ENCODE measurements at regions not wholly inside any gene's neighbourhood (a gene's known extent, or its start where the extent isn't known, plus 50 kb on each side); places are given as distances from the start of the nearest gene placed in this dataset.
"Not testable (repeated sequence)": the region's sequence is repeated elsewhere in the genome, so short reads cannot be mapped to it uniquely, and the experiment has no call there.

GRCh38 chr1:242623119-242623518, 98.6 kb upstream of the PLD5 start:
- no peak for ATAC-seq
- H3K4me1 Mint-ChIP-seq = no peaks in the 10 kb centered on the region
- H3K4me3 Mint-ChIP-seq = no peak overlapping the region
- no peaks in the 10 kb centered on the region for H3K36me3 Mint-ChIP-seq (ENCODE audit: low read depth)
- H3K27ac Mint-ChIP-seq = no peak overlapping the region
- peaks cover 10% of the 10 kb centered on the region for H3K9me3 Mint-ChIP-seq
- no peak for DNase-seq
- no peaks in the 10 kb centered on the region for H3K27me3 Mint-ChIP-seq

DNA sequence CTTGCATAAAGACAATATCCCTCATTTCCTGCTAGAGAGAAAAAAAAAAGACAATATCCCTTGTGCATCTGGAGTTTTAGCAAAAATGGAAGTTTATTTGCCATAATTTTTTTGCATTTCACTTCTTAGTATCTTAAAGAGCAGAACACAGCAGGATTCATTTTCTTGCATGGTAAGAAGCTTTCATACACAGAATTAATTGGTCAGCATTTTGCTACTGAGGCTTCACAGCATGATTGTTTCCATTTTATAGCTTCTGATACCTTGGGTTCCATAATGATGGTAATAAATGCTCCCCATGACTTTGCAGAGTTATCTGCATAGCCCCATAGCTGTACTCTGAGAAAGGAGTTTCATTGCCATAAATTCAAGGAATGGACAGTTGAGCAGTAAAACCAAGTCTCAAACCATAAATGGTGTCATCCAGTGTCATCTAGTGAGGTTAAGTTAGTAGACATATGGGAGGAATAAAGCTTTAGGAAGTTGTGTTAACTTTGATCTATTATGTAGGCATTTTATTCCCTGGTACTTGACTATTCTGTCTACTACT, 88.8 kb upstream of the PLD5 start:
- Mint-ChIP-seq H3K9me3 (no peaks in the 10 kb centered on the region), H3K27ac (no peak overlapping the region), H3K4me1 (no peaks in the 10 kb centered on the region), H3K4me3 (no peak overlapping the region), H3K36me3 (ENCODE audit: low read depth) (no peaks in the 10 kb centered on the region), H3K27me3 (peaks cover 5% of the 10 kb centered on the region)
- DNase-seq (no peak), ATAC-seq (no peak)

GRCh38 chr1:242610209-242610608, 85.7 kb upstream of the PLD5 start:
- DNase-seq (no peak), ATAC-seq (no peak)
- Mint-ChIP-seq H3K27ac (no peak overlapping the region), H3K4me3 (no peak overlapping the region), H3K27me3 (peaks cover 5% of the 10 kb centered on the region), H3K4me1 (no peaks in the 10 kb centered on the region), H3K36me3 (ENCODE audit: low read depth) (no peaks in the 10 kb centered on the region), H3K9me3 (no peaks in the 10 kb centered on the region)

- Mint-ChIP-seq H3K27me3 (peaks cover 2% of the 10 kb centered on the region), H3K4me1 (no peaks in the 10 kb centered on the region), H3K36me3 (ENCODE audit: low read depth) (no peaks in the 10 kb centered on the region), H3K27ac (no peak overlapping the region), H3K4me3 (no peak overlapping the region), H3K9me3 (no peaks in the 10 kb centered on the region)
- DNase-seq = no peak
- ATAC-seq = no peak
Measured at GRCh38 chr1:242605521-242605920, 81.0 kb upstream of the PLD5 start.

- no peak overlapping the region for H3K27ac Mint-ChIP-seq
- no peaks in the 10 kb centered on the region for H3K36me3 Mint-ChIP-seq (ENCODE audit: low read depth)
- H3K4me3 Mint-ChIP-seq = no peak overlapping the region
- ATAC-seq = no peak
- H3K4me1 Mint-ChIP-seq = no peaks in the 10 kb centered on the region
- peaks cover 2% of the 10 kb centered on the region for H3K27me3 Mint-ChIP-seq
- DNase-seq = no peak
- H3K9me3 Mint-ChIP-seq = peaks cover 11% of the 10 kb centered on the region
Measured at GRCh38 chr1:242602001-242602400, 77.5 kb upstream of the PLD5 start.

DNA sequence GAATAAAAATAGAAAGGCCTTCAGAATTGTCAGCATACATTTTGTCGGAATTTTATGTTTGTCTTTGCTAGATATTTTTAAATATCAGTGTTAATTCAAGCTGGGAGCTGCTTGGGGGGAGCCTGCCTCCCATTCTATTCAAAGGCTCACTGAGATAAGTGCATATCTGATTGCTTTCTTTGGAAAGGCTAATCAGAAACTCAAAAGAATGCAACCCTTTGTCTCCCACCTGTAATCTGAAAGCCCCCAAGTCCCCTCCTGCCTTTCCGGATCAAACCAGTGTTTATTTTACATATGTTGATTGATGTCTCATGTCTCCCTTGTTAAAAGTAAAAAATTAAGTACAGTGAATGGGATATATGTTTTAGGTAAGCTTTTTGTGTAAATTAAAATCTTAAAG, 69.3 kb upstream of the PLD5 start:
- H3K27ac Mint-ChIP-seq; DNase-seq; H3K4me1 Mint-ChIP-seq; H3K4me3 Mint-ChIP-seq; H3K27me3 Mint-ChIP-seq; H3K36me3 Mint-ChIP-seq (ENCODE audit: low read depth); ATAC-seq: not testable (repeated sequence)
- H3K9me3 Mint-ChIP-seq = peaks cover 22% of the 10 kb centered on the region

- Mint-ChIP-seq H3K4me1 (no peaks in the 10 kb centered on the region), H3K27me3 (peaks cover under 1% of the 10 kb centered on the region), H3K36me3 (ENCODE audit: low read depth) (no peaks in the 10 kb centered on the region), H3K4me3 (no peak overlapping the region), H3K9me3 (peaks cover 4% of the 10 kb centered on the region), H3K27ac (no peak overlapping the region)
- ATAC-seq (no peak), DNase-seq (no peak)
Measured at GRCh38 chr1:242586360-242586680, 61.8 kb upstream of the PLD5 start.

GRCh38 chr1:242585616-242586359, 61.3 kb upstream of the PLD5 start:
- no peak for ATAC-seq

DNA sequence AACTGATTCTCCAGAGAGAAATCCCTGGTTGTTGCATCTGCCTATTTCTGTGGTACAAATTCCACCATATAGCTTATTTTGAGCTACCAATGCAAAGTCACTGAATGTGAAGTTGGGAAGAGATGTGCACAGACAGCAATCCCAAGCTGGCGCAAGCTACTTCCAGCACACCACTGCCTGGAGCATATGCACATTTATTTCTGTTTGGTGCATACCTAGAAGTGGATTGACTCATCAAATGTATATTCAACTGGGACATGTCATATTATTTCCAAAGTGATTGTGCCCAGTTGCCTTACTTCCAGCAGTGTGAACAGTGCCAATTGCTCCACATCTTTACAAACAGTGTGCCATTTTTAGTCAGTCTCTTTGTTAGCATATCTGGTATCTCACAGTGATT, 58.2 kb upstream of the PLD5 start:
- no peak for ATAC-seq
- Mint-ChIP-seq H3K4me3 (no peak overlapping the region), H3K9me3 (no peaks in the 10 kb centered on the region), H3K4me1 (no peaks in the 10 kb centered on the region), H3K27me3 (peaks cover 2% of the 10 kb centered on the region), H3K27ac (no peak overlapping the region), H3K36me3 (ENCODE audit: low read depth) (no peaks in the 10 kb centered on the region)
- DNase-seq = no peak

More at GRCh38 chr1:242585616-242586359, 61.3 kb upstream of the PLD5 start:
- H3K4me3 Mint-ChIP-seq = no peak overlapping the region
- no peaks in the 10 kb centered on the region for H3K4me1 Mint-ChIP-seq
- no peaks in the 10 kb centered on the region for H3K36me3 Mint-ChIP-seq (ENCODE audit: low read depth)
- no peaks in the 10 kb centered on the region for H3K27me3 Mint-ChIP-seq
- DNase-seq = no peak
- H3K9me3 Mint-ChIP-seq = peaks cover 4% of the 10 kb centered on the region
- no peak overlapping the region for H3K27ac Mint-ChIP-seq

DNA sequence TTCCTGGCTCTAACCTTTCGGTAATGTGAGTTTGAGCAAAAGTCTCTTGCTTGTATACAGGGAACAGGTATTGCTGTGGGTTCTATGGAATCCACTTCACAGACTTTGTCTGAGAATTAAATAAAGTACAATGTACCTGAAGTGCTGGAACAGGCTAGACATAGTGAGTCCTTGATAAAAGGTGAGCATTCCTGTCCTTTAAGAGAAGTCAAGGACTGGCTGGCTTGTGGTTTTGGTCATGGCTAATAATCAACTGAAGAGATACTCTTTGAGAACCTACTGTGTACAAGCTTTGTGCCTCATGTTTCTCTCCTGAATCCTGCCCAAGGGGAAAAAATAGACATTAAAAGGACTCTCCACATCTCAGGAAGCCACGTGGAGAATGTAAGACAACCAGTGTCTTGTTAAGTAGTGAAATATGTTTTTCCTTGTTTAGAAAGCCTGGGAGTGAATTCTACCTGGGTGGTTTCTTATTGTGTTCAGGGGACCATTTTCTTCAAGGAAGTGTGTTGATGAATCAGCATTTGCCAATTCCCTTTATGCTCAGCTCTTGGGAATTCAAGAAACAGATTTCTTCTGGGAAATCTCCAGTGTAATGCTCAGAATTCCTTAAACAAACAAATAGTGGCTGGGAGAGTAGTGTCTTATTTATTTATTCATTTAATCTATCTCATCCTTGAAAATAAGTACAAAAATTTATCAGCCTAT, 55.2 kb upstream of the PLD5 start:
- Mint-ChIP-seq H3K27ac (no peak overlapping the region), H3K27me3 (peaks cover 2% of the 10 kb centered on the region), H3K36me3 (ENCODE audit: low read depth) (no peaks in the 10 kb centered on the region), H3K4me1 (no peaks in the 10 kb centered on the region), H3K4me3 (no peak overlapping the region), H3K9me3 (no peaks in the 10 kb centered on the region)
- no peak for DNase-seq
- no peak for ATAC-seq

Measured in activated naive CD8-positive, alpha-beta T cell treated with anti-CD3 and anti-CD28 coated beads, Interleukin-2, amount 50 U/mL, for 24 hours (primary cell).